GM06990 (cell line): ENCODE measurements at regions not wholly inside any gene's neighbourhood (a gene's known extent, or its start where the extent isn't known, plus 50 kb on each side); places are given as distances from the start of the nearest gene placed in this dataset.

ENCODE experiments used
- DNase-seq: peaks from one replicate; pipeline ENCODE4 v3.0.0-alpha.2; 2011; ENCODE audit not compliant: insufficient read length; ENCODE audit errors: extremely low read depth
- H3K27me3 ChIP-seq: replicated peaks from 2 replicates; pipeline ENCODE4 v1.6.0; 2011; ENCODE audit warnings: low read length; ENCODE audit not compliant: control insufficient read depth, insufficient read depth
- H3K36me3 ChIP-seq: 2 replicates; pipeline ENCODE4 v1.5.1; 2011; ENCODE audit warnings: low read length; ENCODE audit not compliant: control insufficient read depth, insufficient read depth
- H3K4me3 ChIP-seq: replicated peaks from 2 replicates; pipeline ENCODE4 v1.5.1; 2011; ENCODE audit warnings: low read depth, mild to moderate bottlenecking, control low read depth, low read length
- CTCF ChIP-seq: IDR thresholded peaks from 2 replicates; pipeline ENCODE4 v1.5.1; 2011; ENCODE audit warnings: low read length, control low read depth, mild to moderate bottlenecking, inconsistent platforms; ENCODE audit not compliant: insufficient read depth, poor library complexity, severe bottlenecking

- H3K36me3 ChIP-seq, result no peaks in the 10 kb centered on the region
- no peak overlapping the region for H3K4me3 ChIP-seq
Observed at GRCh38 chr5:74942622-74943286, 76.6 kb upstream of the FAM169A start.

GRCh38 chr5:74940782-74941353, 74.7 kb upstream of the FAM169A start:
- Histone ChIP-seq H3K36me3 (no peaks in the 10 kb centered on the region), H3K4me3 (no peak overlapping the region), H3K27me3 (no peaks in the 10 kb centered on the region; the same call in 1 of the 2 replicates)
- TF ChIP-seq CTCF, result no peak
- no peak for DNase-seq

More at GRCh38 chr5:74942622-74943286, 76.6 kb upstream of the FAM169A start:
- TF ChIP-seq CTCF, result no peak
- H3K27me3 ChIP-seq, result no peaks in the 10 kb centered on the region; the same call in 1 of the 2 replicates
- no peak for DNase-seq

GRCh38 chr5:74938250-74938933, 72.2 kb upstream of the FAM169A start:
- Histone ChIP-seq H3K36me3 (no peaks in the 10 kb centered on the region), H3K27me3 (peaks cover 1% of the 10 kb centered on the region; the same call in 1 of the 2 replicates), H3K4me3 (no peak overlapping the region)
- TF ChIP-seq CTCF, result no peak
- DNase-seq, result no peak

GRCh38 chr5:74935752-74936091, 69.5 kb upstream of the FAM169A start:
- TF ChIP-seq CTCF, result no peak
- DNase-seq, result no peak
- peaks cover 1% of the 10 kb centered on the region; the same call in 1 of the 2 replicates for H3K27me3 ChIP-seq
- no peak overlapping the region for H3K4me3 ChIP-seq
- H3K36me3 ChIP-seq, result no peaks in the 10 kb centered on the region

GRCh38 chr5:74934949-74935751, 69.0 kb upstream of the FAM169A start:
- peak; percentile 53 for TF ChIP-seq CTCF
- H3K4me3 ChIP-seq, result no peak overlapping the region
- no peaks in the 10 kb centered on the region for H3K36me3 ChIP-seq
- peaks cover 1% of the 10 kb centered on the region; the same call in 1 of the 2 replicates for H3K27me3 ChIP-seq
- no peak for DNase-seq
